ENCODE measurements at regions not wholly inside any gene's neighbourhood (a gene's known extent, or its start where the extent isn't known, plus 50 kb on each side); places are given as distances from the start of the nearest gene placed in this dataset.

GRCh38 chr3:64827019-64827418, 139.2 kb upstream of the ADAMTS9 start:
- no peak overlapping the region for H3K4me3 ChIP-seq (ENCODE audit: low read length)
- TF ChIP-seq CTCF (IDR thresholded peaks at IDR 0.05; ENCODE audit: insufficient read depth, low read depth, low read length, missing control alignments): no peak
- DNase-seq (ENCODE audit: low read depth): no peak

GRCh38 chr3:64825404-64826120, 137.8 kb upstream of the ADAMTS9 start:
- TF ChIP-seq CTCF (IDR thresholded peaks at IDR 0.05; ENCODE audit: insufficient read depth, low read depth, low read length, missing control alignments): no peak
- no peak for DNase-seq (ENCODE audit: low read depth)
- no peak overlapping the region for H3K4me3 ChIP-seq (ENCODE audit: low read length)

- peak; percentile 19 for DNase-seq (ENCODE audit: low read depth)
- TF ChIP-seq CTCF (IDR thresholded peaks at IDR 0.05; ENCODE audit: insufficient read depth, low read depth, low read length, missing control alignments): no peak
Observed at GRCh38 chr3:64824394-64824909, 136.7 kb upstream of the ADAMTS9 start.

GRCh38 chr3:64818196-64818595, 130.4 kb upstream of the ADAMTS9 start:
- no peak for TF ChIP-seq CTCF (IDR thresholded peaks at IDR 0.05; ENCODE audit: insufficient read depth, low read depth, low read length, missing control alignments)
- DNase-seq (ENCODE audit: low read depth): no peak
- no peak overlapping the region for H3K4me3 ChIP-seq (ENCODE audit: low read length)

More at GRCh38 chr3:64824394-64824909, 136.7 kb upstream of the ADAMTS9 start:
- H3K4me3 ChIP-seq (ENCODE audit: low read length): no peak overlapping the region

GRCh38 chr3:64816355-64816754, 128.6 kb upstream of the ADAMTS9 start:
- TF ChIP-seq CTCF (IDR thresholded peaks at IDR 0.05; ENCODE audit: insufficient read depth, low read depth, low read length, missing control alignments): no peak
- no peak overlapping the region for H3K4me3 ChIP-seq (ENCODE audit: low read length)
- DNase-seq (ENCODE audit: low read depth): no peak

GRCh38 chr3:64815789-64816188, 128.0 kb upstream of the ADAMTS9 start:
- no peak overlapping the region for H3K4me3 ChIP-seq (ENCODE audit: low read length)
- no peak for DNase-seq (ENCODE audit: low read depth)
- no peak for TF ChIP-seq CTCF (IDR thresholded peaks at IDR 0.05; ENCODE audit: insufficient read depth, low read depth, low read length, missing control alignments)

GRCh38 chr3:64815195-64815631, 127.4 kb upstream of the ADAMTS9 start:
- no peak overlapping the region for H3K4me3 ChIP-seq (ENCODE audit: low read length)
- DNase-seq (ENCODE audit: low read depth): peak; percentile 8
- TF ChIP-seq CTCF (IDR thresholded peaks at IDR 0.05; ENCODE audit: insufficient read depth, low read depth, low read length, missing control alignments): no peak
